ENCODE measurements at regions not wholly inside any gene's neighbourhood (a gene's known extent, or its start where the extent isn't known, plus 50 kb on each side); places are given as distances from the start of the nearest gene placed in this dataset.

DNA sequence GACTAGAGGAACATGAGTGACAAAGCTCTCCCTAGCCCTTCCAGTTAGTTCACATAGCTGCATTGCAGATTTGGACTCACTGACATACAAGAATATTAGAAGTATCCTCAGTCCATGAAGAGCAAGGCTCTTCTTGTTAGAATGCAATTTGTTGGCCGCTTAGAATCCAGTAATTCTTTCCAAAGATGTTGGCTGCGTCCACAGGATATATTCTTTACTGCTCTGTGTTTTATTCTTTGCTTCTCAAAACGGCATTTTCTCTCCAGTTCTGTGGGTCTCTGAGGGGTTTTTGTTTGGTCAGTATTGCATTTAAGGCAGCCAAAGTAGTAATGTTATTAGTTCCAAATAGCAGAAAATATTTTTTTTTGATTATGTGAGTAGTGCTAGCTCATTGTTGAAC, 588.6 kb downstream of the DNAJB9 start:
- no peak for DNase-seq

DNA sequence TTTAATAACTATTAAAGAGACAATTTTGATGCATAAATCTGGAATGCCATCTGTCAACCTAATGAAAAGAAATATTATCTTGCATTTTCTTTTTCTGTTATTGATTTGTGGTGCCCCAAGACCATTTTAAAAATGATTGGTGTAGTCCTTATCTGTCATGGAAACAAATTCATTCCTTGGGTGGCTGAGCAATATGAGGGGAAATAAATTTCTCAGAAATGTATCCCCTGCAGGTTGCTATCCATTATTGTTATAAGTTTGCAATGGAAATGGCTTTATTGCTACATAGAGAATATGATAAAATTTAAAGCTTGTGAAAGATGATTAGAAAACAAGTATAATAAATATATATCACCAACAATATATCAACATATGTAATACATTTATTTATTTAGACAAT, 607.0 kb downstream of the DNAJB9 start:
- no peak for DNase-seq

GRCh38 chr7:109178342-109178741, 608.7 kb downstream of the DNAJB9 start:
- DNase-seq: no peak

- no peak for DNase-seq
These were observed 609.9 kb downstream of the DNAJB9 start for GRCh38 chr7:109179601-109180000.

DNA sequence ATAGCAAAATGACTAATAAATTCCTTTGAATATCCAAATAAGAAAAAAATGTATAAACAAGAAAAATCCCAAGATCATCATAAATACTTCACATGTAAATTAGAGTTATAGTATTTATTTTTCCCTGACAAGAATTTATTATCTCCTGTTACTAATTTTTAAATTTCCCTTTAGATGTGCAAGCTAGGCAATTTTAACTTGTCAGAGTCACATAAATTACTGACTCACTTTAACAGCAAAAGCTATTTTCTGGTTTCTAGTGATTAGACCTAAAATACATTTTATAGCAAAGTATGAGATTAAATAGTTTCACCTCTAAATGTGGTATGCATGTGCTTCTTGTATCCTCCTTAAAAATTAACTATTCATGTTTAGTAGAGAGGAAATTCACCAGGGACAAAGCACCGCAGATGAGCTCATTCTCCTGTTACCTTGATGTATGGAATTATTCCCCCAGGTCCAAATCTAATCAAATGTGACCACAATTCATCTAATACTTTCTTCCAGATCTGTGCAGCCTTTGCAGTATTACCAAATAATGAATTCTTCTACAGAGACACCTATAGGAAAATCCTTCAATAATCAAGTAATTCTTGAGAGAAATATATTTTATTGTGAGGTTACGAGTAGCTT, 621.2 kb downstream of the DNAJB9 start:
- no peak for DNase-seq

GRCh38 chr7:109206196-109206595, 636.5 kb downstream of the DNAJB9 start:
- DNase-seq: no peak

- DNase-seq: no peak
These were observed 643.4 kb downstream of the DNAJB9 start for GRCh38 chr7:109213081-109213480.

GRCh38 chr7:109215341-109215740, 645.7 kb downstream of the DNAJB9 start:
- DNase-seq: no peak

GRCh38 chr7:109224100-109224499, 654.4 kb downstream of the DNAJB9 start:
- no peak for DNase-seq

DNA sequence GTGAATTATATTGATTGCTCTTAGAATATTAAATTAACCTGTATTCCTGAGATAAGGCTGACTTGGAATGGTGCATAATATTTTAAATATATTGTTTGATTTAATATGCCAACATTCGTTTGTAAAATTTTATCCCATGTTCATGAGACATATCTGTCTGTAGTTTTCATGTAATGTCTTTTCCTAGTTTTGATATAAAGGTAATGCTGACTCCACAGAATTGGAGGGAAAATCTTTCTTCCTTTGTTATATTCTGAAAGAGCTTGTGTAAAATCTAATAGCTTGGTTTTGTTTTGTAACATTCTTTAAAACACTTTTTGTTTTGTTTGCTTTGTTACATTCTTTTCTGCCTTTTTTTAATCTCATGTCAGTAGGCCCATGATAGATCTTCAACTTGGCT, 657.0 kb downstream of the DNAJB9 start:
- DNase-seq: no peak

DNA sequence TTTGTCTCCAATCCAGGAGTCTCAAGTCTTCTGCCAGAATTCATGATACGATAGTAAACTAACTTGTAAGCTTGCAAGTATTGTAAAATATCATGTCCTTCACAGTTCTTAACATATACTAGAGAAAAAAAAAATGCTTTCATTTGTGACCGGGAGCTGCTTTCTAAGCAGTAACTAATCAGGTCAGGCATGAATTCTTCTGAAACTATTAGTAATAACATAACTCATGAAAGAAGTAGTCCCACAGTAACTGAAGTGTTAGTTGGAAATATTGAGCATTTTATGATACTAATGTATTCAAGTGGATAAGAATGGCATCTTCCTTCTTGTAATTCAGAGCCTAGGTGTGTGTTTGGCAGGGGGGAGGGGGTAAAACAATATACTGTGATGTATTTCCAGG, 665.6 kb downstream of the DNAJB9 start:
- DNase-seq: no peak

DNA sequence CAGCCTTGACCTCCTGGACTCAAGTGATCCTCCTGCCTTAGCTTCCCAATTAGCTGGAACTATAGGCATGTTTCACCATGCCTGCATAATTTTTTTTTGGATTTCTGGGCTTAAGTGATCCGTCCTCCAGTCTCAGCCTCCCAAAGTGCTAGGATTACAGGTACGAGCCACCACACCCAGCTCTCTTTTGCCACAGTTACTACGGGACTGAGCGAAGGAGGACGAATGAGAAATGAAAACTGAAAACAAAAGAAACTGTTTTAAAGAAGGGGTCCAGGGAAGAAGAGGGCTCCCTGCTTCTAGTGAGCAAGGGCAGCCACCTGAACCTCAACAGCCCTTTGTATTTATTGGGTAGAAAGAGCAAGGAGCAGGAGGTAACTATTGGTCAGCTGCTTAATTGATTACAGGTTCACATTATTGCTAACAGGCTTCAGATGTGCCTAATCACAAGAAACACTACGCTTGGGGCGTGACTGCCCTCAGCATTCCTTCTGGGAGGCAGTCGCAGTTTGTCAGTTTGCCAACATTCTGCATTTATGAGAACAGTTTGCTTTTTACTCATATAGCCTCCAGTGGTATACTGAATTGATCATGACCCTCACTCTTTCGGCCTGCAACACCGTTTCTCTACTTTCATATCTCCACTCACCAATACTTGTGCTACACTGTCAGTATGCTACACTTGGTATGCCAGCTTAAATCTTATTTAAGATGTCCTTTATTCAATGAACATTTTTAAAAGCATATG, 676.8 kb downstream of the DNAJB9 start:
- no peak for DNase-seq

GRCh38 chr7:109256762-109257560, 687.3 kb downstream of the DNAJB9 start:
- DNase-seq: no peak

GRCh38 chr7:109259151-109259550, 689.5 kb downstream of the DNAJB9 start:
- no peak for DNase-seq

- DNase-seq: no peak
These were observed 692.1 kb downstream of the DNAJB9 start for GRCh38 chr7:109261781-109262180.

DNA sequence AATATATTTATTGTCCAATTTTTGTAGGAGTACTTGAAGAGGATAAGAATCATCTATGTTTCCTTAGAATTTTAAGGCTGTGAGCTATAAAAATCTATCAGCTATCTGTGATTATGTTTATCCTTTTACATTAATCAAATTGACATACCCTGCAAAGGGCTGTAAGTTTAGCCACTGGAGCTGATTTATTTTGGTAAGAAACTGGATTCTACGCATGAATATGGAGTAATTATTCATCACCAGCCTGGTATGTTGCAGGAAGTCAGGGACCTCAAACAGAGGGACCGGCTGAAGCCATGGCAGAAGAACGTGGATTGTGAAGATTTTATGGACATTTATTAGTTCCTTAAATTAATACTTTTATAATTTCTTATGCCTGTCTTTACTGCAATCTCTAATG, 696.9 kb downstream of the DNAJB9 start:
- DNase-seq: no peak

GRCh38 chr7:109276348-109276747, 706.7 kb downstream of the DNAJB9 start:
- DNase-seq: no peak

DNA sequence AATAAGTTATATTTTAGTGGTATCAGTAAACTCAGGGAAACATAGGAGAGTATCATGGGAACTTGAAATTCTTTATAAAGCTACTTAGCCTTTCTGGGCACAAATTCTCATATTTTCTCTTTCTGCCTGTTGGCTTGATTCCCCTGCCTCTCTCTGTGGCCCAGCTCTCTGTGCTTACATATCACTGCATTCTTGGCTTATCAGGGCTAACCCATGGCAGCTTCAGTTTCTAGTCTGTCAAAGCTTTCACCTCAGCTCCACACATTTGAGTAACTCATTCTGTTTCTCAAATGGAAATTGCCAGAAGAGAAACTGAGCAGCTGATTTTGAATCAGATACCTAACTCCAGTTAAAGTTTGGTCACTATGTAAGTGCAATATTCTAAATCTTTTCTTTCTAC, 713.1 kb downstream of the DNAJB9 start:
- no peak for DNase-seq

DNA sequence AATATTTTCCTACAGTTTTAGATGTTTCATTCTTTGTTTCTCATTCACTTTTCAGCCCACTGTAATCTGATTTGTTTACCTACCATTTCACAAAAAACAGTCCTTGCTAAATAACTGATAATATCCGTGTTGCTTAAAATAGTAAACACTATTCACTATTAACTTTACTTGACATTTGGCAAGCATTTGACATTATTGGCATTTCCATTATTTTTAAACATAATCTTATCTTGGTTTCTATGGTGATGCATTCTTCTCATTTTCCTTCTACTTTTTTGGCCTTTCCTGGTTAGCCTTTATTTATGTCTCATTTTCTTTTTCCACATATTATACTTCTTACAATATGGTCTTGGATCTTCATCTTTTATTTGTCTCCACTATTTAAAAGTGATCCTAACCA, 715.3 kb downstream of the DNAJB9 start:
- DNase-seq: no peak

DNA sequence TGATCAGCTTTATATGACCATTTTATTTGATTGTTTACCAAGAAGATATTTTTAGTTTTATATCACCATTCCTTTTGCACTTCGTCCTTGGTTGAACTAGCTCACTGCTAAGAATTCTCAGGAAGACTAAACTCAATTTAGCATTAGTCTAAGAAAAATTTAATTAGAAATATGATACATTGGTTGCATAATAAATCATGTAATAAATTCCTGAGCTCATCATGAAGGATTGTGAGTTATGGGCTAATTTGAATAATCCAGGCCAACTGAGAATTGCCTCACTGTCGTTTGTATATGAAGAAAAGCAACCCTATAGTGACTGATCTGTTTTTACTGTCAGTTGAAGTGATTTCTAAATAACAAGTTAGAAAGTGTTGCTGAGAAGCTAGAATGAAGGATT, 725.5 kb downstream of the DNAJB9 start:
- DNase-seq: no peak

GRCh38 chr7:109308816-109309215, 739.1 kb downstream of the DNAJB9 start:
- no peak for DNase-seq

DNA sequence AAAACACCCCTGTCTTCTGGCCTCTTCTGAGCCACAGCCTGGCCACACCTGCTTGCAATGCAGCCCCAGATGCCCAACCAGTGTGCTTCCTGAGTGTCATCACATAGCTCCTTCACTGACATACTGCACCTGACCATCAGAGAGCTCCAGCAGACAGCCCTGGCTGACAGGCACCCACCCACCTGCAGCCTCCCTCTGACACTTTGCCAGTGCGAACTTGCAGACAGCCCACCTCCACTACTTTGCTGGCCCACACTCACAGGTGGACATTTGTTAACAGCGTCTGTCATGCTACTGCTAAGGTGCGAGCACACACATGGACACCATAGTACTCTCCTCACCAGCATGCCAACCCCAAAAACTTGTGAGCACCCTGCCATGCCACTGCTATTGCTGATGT, 740.1 kb downstream of the DNAJB9 start:
- DNase-seq: no peak

DNA sequence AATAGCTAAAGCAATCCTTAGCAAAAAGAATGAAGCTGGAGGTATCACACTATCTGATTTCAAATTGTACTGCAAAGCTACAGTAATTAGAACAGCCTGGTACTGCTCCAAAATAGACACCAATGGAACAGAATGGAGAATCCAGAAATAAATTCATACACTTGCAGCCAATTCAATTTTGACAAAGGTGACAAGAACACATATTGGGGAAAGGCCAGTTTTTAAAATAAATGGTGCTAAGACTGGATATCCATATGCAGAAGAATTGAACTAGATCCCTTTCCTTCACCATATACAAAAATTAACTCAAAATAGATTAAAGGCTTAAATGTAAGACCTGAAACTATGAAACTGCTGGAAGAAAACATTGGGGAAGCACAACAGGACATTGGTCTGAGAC, 748.5 kb downstream of the DNAJB9 start:
- DNase-seq: no peak

- DNase-seq: no peak
These were observed 753.2 kb downstream of the DNAJB9 start for GRCh38 chr7:109322833-109323232.
